ENCODE measurements at regions not wholly inside any gene's neighbourhood (a gene's known extent, or its start where the extent isn't known, plus 50 kb on each side); places are given as distances from the start of the nearest gene placed in this dataset.

DNA sequence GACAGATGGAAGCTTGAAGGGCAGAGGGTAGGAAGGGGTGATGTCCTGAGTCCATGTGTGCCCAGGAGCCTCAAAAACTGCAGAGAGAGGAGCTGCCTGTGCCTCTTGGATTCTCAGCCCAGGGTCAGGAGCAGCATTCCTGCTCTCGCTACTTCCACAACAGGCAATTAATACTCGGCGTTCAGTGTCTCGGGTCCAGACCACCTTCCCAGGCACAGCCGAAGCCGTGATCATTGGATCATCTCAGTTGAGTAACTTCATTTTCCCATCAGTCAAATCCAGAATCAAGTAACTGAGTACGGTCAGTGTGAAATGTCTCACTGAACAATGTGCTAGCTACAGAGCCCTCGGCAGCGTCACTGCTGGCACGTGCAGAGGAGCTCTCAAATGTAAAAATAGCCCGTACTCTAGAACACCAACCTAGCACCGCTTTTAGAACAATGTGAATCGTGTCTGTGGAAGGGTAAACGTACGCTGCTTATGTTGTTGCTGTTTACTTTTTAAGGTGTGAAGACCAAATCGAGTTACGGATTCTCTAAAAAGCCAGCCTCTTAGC is 63.5 kb upstream of the IRX4 start:
- Mint-ChIP-seq H3K27ac (peak overlapping the region; percentile 23), H3K36me3 (ENCODE audit: low read depth) (no peaks in the 10 kb centered on the region), H3K9me3 (peaks cover 6% of the 10 kb centered on the region), H3K4me3 (no peak overlapping the region), H3K4me1 (peaks cover 17% of the 10 kb centered on the region), H3K27me3 (ENCODE audit: low read depth, poor library complexity) (peaks cover 59% of the 10 kb centered on the region)
- TF ChIP-seq, protein P1, sequence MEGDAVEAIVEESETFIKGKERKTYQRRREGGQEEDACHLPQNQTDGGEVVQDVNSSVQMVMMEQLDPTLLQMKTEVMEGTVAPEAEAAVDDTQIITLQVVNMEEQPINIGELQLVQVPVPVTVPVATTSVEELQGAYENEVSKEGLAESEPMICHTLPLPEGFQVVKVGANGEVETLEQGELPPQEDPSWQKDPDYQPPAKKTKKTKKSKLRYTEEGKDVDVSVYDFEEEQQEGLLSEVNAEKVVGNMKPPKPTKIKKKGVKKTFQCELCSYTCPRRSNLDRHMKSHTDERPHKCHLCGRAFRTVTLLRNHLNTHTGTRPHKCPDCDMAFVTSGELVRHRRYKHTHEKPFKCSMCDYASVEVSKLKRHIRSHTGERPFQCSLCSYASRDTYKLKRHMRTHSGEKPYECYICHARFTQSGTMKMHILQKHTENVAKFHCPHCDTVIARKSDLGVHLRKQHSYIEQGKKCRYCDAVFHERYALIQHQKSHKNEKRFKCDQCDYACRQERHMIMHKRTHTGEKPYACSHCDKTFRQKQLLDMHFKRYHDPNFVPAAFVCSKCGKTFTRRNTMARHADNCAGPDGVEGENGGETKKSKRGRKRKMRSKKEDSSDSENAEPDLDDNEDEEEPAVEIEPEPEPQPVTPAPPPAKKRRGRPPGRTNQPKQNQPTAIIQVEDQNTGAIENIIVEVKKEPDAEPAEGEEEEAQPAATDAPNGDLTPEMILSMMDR (IDR thresholded peaks at IDR 0.05): no peak
- no peak for DNase-seq

DNA sequence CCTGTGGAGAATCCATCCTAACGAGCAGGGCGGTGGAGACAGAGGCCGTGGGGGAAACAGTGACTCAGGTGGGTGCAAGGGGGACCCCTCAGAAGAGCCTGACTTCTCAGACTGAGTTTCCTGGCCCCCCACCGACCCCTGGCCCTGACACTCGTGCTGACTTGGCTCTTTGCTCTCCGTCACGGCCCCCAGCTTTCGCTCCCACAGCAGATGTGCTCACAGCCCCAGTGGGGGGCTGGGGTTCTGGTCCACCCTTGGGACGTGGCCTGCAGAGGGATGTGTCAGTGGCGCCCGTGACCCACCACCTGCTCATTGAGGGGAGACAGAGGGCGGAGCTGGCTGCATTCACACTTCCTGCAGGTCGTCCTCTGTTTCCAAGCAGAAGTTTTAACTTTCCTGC is 62.9 kb upstream of the IRX4 start:
- H3K4me3 Mint-ChIP-seq: no peak overlapping the region
- H3K9me3 Mint-ChIP-seq: peaks cover 6% of the 10 kb centered on the region
- DNase-seq: no peak
- peaks cover 17% of the 10 kb centered on the region for H3K4me1 Mint-ChIP-seq
- TF ChIP-seq, protein P1 (IDR thresholded peaks at IDR 0.05): no peak
- no peak overlapping the region for H3K27ac Mint-ChIP-seq
- no peaks in the 10 kb centered on the region for H3K36me3 Mint-ChIP-seq (ENCODE audit: low read depth)
- peaks cover 54% of the 10 kb centered on the region for H3K27me3 Mint-ChIP-seq (ENCODE audit: low read depth, poor library complexity)

DNA sequence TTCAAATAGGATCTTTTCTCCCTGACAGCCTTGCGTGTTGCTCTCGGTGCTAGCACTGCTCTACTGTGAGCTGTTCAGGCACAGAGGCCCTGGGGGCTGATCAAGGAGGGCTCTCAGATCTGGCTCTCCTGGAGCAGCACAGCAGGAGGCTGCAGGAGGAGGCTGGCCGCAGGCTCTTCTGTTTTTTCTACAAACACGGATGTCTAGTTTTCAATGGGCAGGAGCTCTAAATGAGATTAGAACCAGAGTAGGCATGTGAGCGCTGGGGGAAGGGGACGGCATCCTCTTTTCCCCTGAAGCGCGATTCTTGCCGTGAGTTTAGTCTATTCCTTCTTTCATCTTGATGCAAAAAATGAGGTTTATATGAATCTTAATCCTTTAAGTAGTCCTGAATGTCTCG is 61.7 kb upstream of the IRX4 start:
- H3K4me3 Mint-ChIP-seq: no peak overlapping the region
- H3K27ac Mint-ChIP-seq: no peak overlapping the region
- no peaks in the 10 kb centered on the region for H3K36me3 Mint-ChIP-seq (ENCODE audit: low read depth)
- H3K4me1 Mint-ChIP-seq: peaks cover 17% of the 10 kb centered on the region
- TF ChIP-seq, protein P1 (IDR thresholded peaks at IDR 0.05): no peak
- no peak for DNase-seq
- H3K9me3 Mint-ChIP-seq: peaks cover 6% of the 10 kb centered on the region
- H3K27me3 Mint-ChIP-seq (ENCODE audit: low read depth, poor library complexity): peaks cover 52% of the 10 kb centered on the region

DNA sequence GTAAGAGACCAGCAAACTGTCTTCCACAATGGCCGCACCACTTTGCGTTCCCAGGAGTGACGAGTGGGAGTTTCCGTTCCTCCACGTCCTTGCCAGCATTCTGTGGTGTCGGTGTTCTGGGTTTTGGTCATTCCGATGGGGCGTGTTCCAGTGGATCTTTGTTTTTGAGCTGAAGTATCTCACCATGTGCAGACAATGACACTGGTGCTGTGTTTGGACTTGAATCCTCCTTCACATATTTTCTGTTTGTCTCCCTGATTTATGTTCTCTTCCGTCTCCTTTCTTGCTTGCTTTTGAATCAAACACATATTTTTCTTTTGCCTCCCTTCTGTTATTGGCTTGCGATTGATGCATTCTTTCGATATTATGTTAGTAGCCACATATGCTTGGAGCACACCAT is 60.8 kb upstream of the IRX4 start:
- H3K9me3 Mint-ChIP-seq: peaks cover 6% of the 10 kb centered on the region
- DNase-seq: no peak
- TF ChIP-seq, protein P1 (IDR thresholded peaks at IDR 0.05): no peak
- H3K36me3 Mint-ChIP-seq (ENCODE audit: low read depth): no peaks in the 10 kb centered on the region
- H3K27ac Mint-ChIP-seq: no peak overlapping the region
- H3K27me3 Mint-ChIP-seq (ENCODE audit: low read depth, poor library complexity): peaks cover 60% of the 10 kb centered on the region
- H3K4me3 Mint-ChIP-seq: no peak overlapping the region
- peaks cover 17% of the 10 kb centered on the region for H3K4me1 Mint-ChIP-seq

DNA sequence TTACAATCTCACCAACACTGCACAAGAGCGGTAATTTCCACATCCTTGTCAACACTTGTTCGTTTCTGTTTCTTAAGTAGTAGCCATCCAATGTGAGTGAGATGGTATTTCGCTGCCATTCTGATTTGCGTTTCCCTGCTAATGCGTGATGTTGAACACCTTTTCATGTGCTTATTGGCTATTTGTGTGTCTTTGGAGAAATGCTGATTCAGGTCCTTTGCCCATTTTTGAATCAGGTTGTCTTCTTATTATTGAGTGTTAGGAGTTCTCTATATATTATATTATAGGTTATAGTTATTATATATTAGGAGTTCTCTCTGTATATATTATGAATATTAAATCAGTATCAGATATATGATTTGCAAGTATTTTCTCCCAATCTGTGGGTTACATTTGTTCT is 59.9 kb upstream of the IRX4 start:
- Mint-ChIP-seq H3K4me1 (peaks cover 17% of the 10 kb centered on the region), H3K27me3 (ENCODE audit: low read depth, poor library complexity) (peaks cover 63% of the 10 kb centered on the region), H3K4me3 (no peak overlapping the region), H3K9me3 (peaks cover 6% of the 10 kb centered on the region), H3K27ac (no peak overlapping the region), H3K36me3 (ENCODE audit: low read depth) (no peaks in the 10 kb centered on the region)
- TF ChIP-seq, protein P1 (IDR thresholded peaks at IDR 0.05): no peak
- DNase-seq: no peak

DNA sequence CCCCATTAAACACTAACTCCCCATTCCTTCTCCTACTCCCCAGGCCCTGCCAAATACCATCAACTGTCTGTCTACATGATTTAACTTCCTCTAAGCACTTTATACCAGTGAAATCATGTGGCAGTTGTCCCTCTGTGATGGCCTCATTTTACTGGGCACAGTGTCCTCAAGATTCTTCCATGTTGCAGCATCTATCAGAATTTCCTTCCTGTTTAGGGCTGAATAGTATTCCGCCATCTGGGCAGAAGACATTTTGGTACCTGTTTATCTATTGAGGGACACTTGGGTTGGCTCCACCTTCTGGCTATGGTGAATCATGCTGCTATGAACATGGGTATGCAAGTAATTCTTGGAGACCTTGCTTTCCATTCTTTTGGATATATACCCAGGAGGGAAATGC is 59.4 kb upstream of the IRX4 start:
- Mint-ChIP-seq H3K36me3 (ENCODE audit: low read depth) (no peaks in the 10 kb centered on the region), H3K9me3 (peaks cover 6% of the 10 kb centered on the region), H3K4me1 (peaks cover 17% of the 10 kb centered on the region), H3K4me3 (no peak overlapping the region), H3K27me3 (ENCODE audit: low read depth, poor library complexity) (peaks cover 68% of the 10 kb centered on the region), H3K27ac (no peak overlapping the region)
- TF ChIP-seq, protein P1 (IDR thresholded peaks at IDR 0.05): no peak
- no peak for DNase-seq
